HAP-1 (cell line): ENCODE measurements at regions not wholly inside any gene's neighbourhood (a gene's known extent, or its start where the extent isn't known, plus 50 kb on each side); places are given as distances from the start of the nearest gene placed in this dataset.

Source experiments
- DNase-seq, 2 experiments: peaks; one replicate each; pipeline ENCODE4 v3.0.0-alpha.2; 2016 to 2020; ENCODE audit warnings: low spot score in 2 of 2
- H3K27me3 ChIP-seq: fragments of 250-450 bp; sonication (Bioruptor Pico); 2 replicates; pipeline ENCODE4 v1.5.1; 2020; ENCODE audit warnings: low read depth, mild to moderate bottlenecking, moderate library complexity
- H3K36me3 ChIP-seq: fragments of 250-450 bp; sonication (Bioruptor Pico); replicated peaks from 2 replicates; pipeline ENCODE4 v1.5.1; 2020; ENCODE audit warnings: mild to moderate bottlenecking
- H3K4me1 ChIP-seq: fragments of 250-450 bp; sonication (Bioruptor Pico); 2 replicates; pipeline ENCODE4 v1.5.1; 2020; ENCODE audit warnings: mild to moderate bottlenecking
- H3K4me3 ChIP-seq: fragments of 250-450 bp; sonication (Bioruptor Pico); 2 replicates; pipeline ENCODE4 v1.5.1; 2020; ENCODE audit warnings: mild to moderate bottlenecking, moderate library complexity
- H3K9me3 ChIP-seq: fragments of 250-450 bp; sonication (Bioruptor Pico); 2 replicates; pipeline ENCODE4 v1.5.1; 2020; ENCODE audit warnings: mild to moderate bottlenecking, moderate library complexity
- in situ Hi-C: fragments of 300-500 bp; cut with MboI; formaldehyde crosslinking; loops from 3 replicates; pipeline ENCODE4 v1.14.3; 2020; ENCODE audit warnings: low sequenced_read_pairs, inconsistent platforms, mixed read lengths

- Histone ChIP-seq H3K36me3 (no peaks in the 10 kb centered on the region), H3K4me1 (no peaks in the 10 kb centered on the region), H3K27me3 (no peaks in the 10 kb centered on the region), H3K9me3 (no peaks in the 10 kb centered on the region), H3K4me3 (no peak overlapping the region)
- DNase-seq, result no peak
- in situ Hi-C loops, result no loop called here
Observed at GRCh38 chr1:189567890-189568289, 909.8 kb downstream of the BRINP3 start.

- H3K36me3 ChIP-seq, result no peaks in the 10 kb centered on the region
Observed at GRCh38 chr1:189596197-189596596, 881.5 kb downstream of the BRINP3 start.

GRCh38 chr1:189597083-189597482 lies 880.6 kb downstream of the BRINP3 start:
- Histone ChIP-seq H3K36me3 (no peaks in the 10 kb centered on the region), H3K9me3 (no peaks in the 10 kb centered on the region), H3K27me3 (no peaks in the 10 kb centered on the region), H3K4me3 (no peak overlapping the region), H3K4me1 (no peaks in the 10 kb centered on the region)
- in situ Hi-C loops, result no loop called here
- DNase-seq, result no peak

More at GRCh38 chr1:189596197-189596596, 881.5 kb downstream of the BRINP3 start:
- no peaks in the 10 kb centered on the region for H3K4me1 ChIP-seq
- no peak for DNase-seq
- no peak overlapping the region for H3K4me3 ChIP-seq
- H3K9me3 ChIP-seq, result no peaks in the 10 kb centered on the region
- no peaks in the 10 kb centered on the region for H3K27me3 ChIP-seq
- in situ Hi-C loops, result no loop called here

GRCh38 chr1:189605226-189605625 lies 872.4 kb downstream of the BRINP3 start:
- Histone ChIP-seq H3K36me3 (no peaks in the 10 kb centered on the region), H3K4me3 (no peak overlapping the region), H3K9me3 (no peaks in the 10 kb centered on the region), H3K4me1 (no peaks in the 10 kb centered on the region), H3K27me3 (no peaks in the 10 kb centered on the region)
- in situ Hi-C loops, result no loop called here
- no peak for DNase-seq

GRCh38 chr1:189606047-189606446 lies 871.6 kb downstream of the BRINP3 start:
- H3K36me3 ChIP-seq, result no peaks in the 10 kb centered on the region
- H3K4me1 ChIP-seq, result no peaks in the 10 kb centered on the region
- no peak for DNase-seq
- in situ Hi-C loops, result no loop called here
- H3K9me3 ChIP-seq, result no peaks in the 10 kb centered on the region
- no peak overlapping the region for H3K4me3 ChIP-seq
- no peaks in the 10 kb centered on the region for H3K27me3 ChIP-seq

- in situ Hi-C loops, result no loop called here
- no peaks in the 10 kb centered on the region for H3K4me1 ChIP-seq
- no peaks in the 10 kb centered on the region for H3K36me3 ChIP-seq
- H3K27me3 ChIP-seq, result no peaks in the 10 kb centered on the region
- no peak overlapping the region for H3K4me3 ChIP-seq
- DNase-seq, result no peak
- no peaks in the 10 kb centered on the region for H3K9me3 ChIP-seq
Observed at GRCh38 chr1:189606795-189607476, 870.7 kb downstream of the BRINP3 start.

- no peaks in the 10 kb centered on the region for H3K36me3 ChIP-seq
- no peaks in the 10 kb centered on the region for H3K27me3 ChIP-seq
- no peak overlapping the region for H3K4me3 ChIP-seq
- H3K4me1 ChIP-seq, result no peaks in the 10 kb centered on the region
- in situ Hi-C loops, result no loop called here
- no peaks in the 10 kb centered on the region for H3K9me3 ChIP-seq
- no peak for DNase-seq
Observed at GRCh38 chr1:189607477-189608096, 870.1 kb downstream of the BRINP3 start.

- H3K9me3 ChIP-seq, result no peaks in the 10 kb centered on the region
- peak in 1 of 2 experiments; percentile 38 for DNase-seq
- in situ Hi-C loops, result no loop called here
- no peaks in the 10 kb centered on the region for H3K4me1 ChIP-seq
- H3K27me3 ChIP-seq, result no peaks in the 10 kb centered on the region
- no peak overlapping the region for H3K4me3 ChIP-seq
- H3K36me3 ChIP-seq, result no peaks in the 10 kb centered on the region
Observed at GRCh38 chr1:189609167-189609566, 868.5 kb downstream of the BRINP3 start.

GRCh38 chr1:189616893-189617292 lies 860.8 kb downstream of the BRINP3 start:
- in situ Hi-C loops, result no loop called here
- no peaks in the 10 kb centered on the region for H3K9me3 ChIP-seq
- H3K4me1 ChIP-seq, result no peaks in the 10 kb centered on the region; the same call in 1 of the 2 replicates
- H3K27me3 ChIP-seq, result no peaks in the 10 kb centered on the region
- H3K36me3 ChIP-seq, result no peaks in the 10 kb centered on the region
- no peak for DNase-seq
- no peak overlapping the region for H3K4me3 ChIP-seq

- peak; percentile 6 to 32 for DNase-seq
Observed at GRCh38 chr1:189619682-189620332, 857.9 kb downstream of the BRINP3 start.

GRCh38 chr1:189620471-189620870 lies 857.2 kb downstream of the BRINP3 start:
- Histone ChIP-seq H3K36me3 (no peaks in the 10 kb centered on the region), H3K9me3 (no peaks in the 10 kb centered on the region), H3K4me3 (no peak overlapping the region), H3K4me1 (no peaks in the 10 kb centered on the region; the same call in 1 of the 2 replicates), H3K27me3 (no peaks in the 10 kb centered on the region)
- DNase-seq, result no peak
- in situ Hi-C loops, result no loop called here

More at GRCh38 chr1:189619682-189620332, 857.9 kb downstream of the BRINP3 start:
- no peaks in the 10 kb centered on the region for H3K36me3 ChIP-seq
- no peaks in the 10 kb centered on the region for H3K9me3 ChIP-seq
- H3K27me3 ChIP-seq, result no peaks in the 10 kb centered on the region
- in situ Hi-C loops, result no loop called here
- no peaks in the 10 kb centered on the region; the same call in 1 of the 2 replicates for H3K4me1 ChIP-seq
- no peak overlapping the region for H3K4me3 ChIP-seq

- Histone ChIP-seq H3K4me3 (no peak overlapping the region), H3K4me1 (no peaks in the 10 kb centered on the region; the same call in 1 of the 2 replicates), H3K9me3 (no peaks in the 10 kb centered on the region), H3K27me3 (no peaks in the 10 kb centered on the region), H3K36me3 (no peaks in the 10 kb centered on the region)
- in situ Hi-C loops, result no loop called here
- no peak for DNase-seq
Observed at GRCh38 chr1:189623336-189623735, 854.3 kb downstream of the BRINP3 start.

GRCh38 chr1:189627427-189627826 lies 850.2 kb downstream of the BRINP3 start:
- no peaks in the 10 kb centered on the region for H3K36me3 ChIP-seq
- in situ Hi-C loops, result no loop called here
- no peaks in the 10 kb centered on the region for H3K9me3 ChIP-seq
- DNase-seq, result no peak
- H3K4me1 ChIP-seq, result no peaks in the 10 kb centered on the region
- H3K4me3 ChIP-seq, result no peak overlapping the region
- no peaks in the 10 kb centered on the region for H3K27me3 ChIP-seq

GRCh38 chr1:189628857-189629256 lies 848.8 kb downstream of the BRINP3 start:
- in situ Hi-C loops, result no loop called here
- Histone ChIP-seq H3K27me3 (no peaks in the 10 kb centered on the region), H3K4me1 (no peaks in the 10 kb centered on the region), H3K36me3 (no peaks in the 10 kb centered on the region), H3K9me3 (no peaks in the 10 kb centered on the region), H3K4me3 (no peak overlapping the region)
- no peak for DNase-seq
